ENCODE measurements at regions not wholly inside any gene's neighbourhood (a gene's known extent, or its start where the extent isn't known, plus 50 kb on each side); places are given as distances from the start of the nearest gene placed in this dataset.

DNA sequence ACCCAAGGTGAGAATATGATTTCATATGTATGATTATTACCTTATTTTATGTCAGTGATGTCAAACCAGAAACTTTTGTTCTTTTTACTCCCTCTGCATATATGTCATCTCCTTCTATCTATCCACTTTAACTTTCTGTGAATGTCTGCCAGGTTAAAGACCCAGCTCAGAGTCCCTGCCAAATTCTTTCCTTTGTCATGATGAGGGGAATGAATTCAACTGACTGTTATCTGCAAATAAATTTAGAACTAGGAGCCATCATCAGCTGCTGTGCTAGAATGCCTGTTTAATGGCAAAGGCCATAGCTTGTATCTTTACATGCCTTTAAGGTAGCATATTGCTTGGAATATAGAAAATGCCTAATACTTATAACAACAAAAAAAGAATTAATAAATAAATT, 815.6 kb upstream of the NEGR1 start:
- FAIRE-seq (no peak), DNase-seq (ENCODE audit: low read depth, low spot score) (no peak), ATAC-seq (no peak)
- ChIA-PET RAD21 (ENCODE audit: unreplicated experiment) (no interaction called here), POLR2A (no interaction called here), CTCF (interaction anchor here (0.7 kb wide), 1 partner anchor 686 kb away, joined by 3 read pairs; no protein-coding TSS in a partner anchor), SMC1A (ENCODE audit: uncharacterized antibody, unreplicated experiment) (no interaction called here)
- Histone ChIP-seq H3K4me3 (no peak overlapping the region), H3K9me3 (replicated peaks; ENCODE audit: control insufficient read depth, insufficient read depth, low read length) (no peaks in the 10 kb centered on the region), H3K27me3 (replicated peaks in 1 of 2; ENCODE audit: control insufficient read depth in 2 of 2, insufficient read depth in 2 of 2, low read length in 1 of 2) (no peaks in the 10 kb centered on the region), H3K27ac (ENCODE audit: control insufficient read depth, insufficient read depth) (no peak overlapping the region), H3K4me2 (ENCODE audit: control insufficient read depth, insufficient read depth) (no peak overlapping the region), H2AFZ (ENCODE audit: control insufficient read depth, low read depth, low read length) (no peak overlapping the region), H3K9ac (ENCODE audit: control insufficient read depth, insufficient read depth, low read length) (no peak overlapping the region), H4K20me1 (ENCODE audit: control insufficient read depth, insufficient read depth) (no peaks in the 10 kb centered on the region), H3K36me3 (ENCODE audit: control insufficient read depth in 2 of 2, insufficient read depth in 2 of 2, low read length in 1 of 2) (no peaks in the 10 kb centered on the region), H3K4me1 (ENCODE audit: control insufficient read depth, insufficient read depth, low read length) (no peaks in the 10 kb centered on the region), H3K79me2 (ENCODE audit: control insufficient read depth, insufficient read depth, low read length) (no peaks in the 10 kb centered on the region)
- in situ Hi-C loops (cut with MboI): no loop called here
- intact Hi-C loops (cut with micrococcal nuclease; ENCODE audit: unreplicated experiment): no loop called here
- no TSS peak for BruUV-seq (replicated peaks)
- TF ChIP-seq, protein P1, sequence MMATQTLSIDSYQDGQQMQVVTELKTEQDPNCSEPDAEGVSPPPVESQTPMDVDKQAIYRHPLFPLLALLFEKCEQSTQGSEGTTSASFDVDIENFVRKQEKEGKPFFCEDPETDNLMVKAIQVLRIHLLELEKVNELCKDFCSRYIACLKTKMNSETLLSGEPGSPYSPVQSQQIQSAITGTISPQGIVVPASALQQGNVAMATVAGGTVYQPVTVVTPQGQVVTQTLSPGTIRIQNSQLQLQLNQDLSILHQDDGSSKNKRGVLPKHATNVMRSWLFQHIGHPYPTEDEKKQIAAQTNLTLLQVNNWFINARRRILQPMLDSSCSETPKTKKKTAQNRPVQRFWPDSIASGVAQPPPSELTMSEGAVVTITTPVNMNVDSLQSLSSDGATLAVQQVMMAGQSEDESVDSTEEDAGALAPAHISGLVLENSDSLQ (IDR thresholded peaks at IDR 0.05): no peak
- TF ChIP-seq SP1 (IDR thresholded peaks at IDR 0.05; ENCODE audit: low read depth, low read length) (no peak), CHD2 (IDR thresholded peaks at IDR 0.05; ENCODE audit: borderline replicate concordance, low read depth, low read length) (no peak), BCL11A (IDR thresholded peaks at IDR 0.05; ENCODE audit: low read depth, low read length) (no peak), RCOR1 (conservative IDR thresholded peaks at IDR 0.05; ENCODE audit: low read depth, low read length) (no peak), SMAD1 (IDR thresholded peaks at IDR 0.05; ENCODE audit: low read depth, partially characterized antibody) (no peak), WRNIP1 (IDR thresholded peaks at IDR 0.05; ENCODE audit: borderline replicate concordance, low read depth, low read length) (no peak)
- TF ChIP-seq, protein P2, sequence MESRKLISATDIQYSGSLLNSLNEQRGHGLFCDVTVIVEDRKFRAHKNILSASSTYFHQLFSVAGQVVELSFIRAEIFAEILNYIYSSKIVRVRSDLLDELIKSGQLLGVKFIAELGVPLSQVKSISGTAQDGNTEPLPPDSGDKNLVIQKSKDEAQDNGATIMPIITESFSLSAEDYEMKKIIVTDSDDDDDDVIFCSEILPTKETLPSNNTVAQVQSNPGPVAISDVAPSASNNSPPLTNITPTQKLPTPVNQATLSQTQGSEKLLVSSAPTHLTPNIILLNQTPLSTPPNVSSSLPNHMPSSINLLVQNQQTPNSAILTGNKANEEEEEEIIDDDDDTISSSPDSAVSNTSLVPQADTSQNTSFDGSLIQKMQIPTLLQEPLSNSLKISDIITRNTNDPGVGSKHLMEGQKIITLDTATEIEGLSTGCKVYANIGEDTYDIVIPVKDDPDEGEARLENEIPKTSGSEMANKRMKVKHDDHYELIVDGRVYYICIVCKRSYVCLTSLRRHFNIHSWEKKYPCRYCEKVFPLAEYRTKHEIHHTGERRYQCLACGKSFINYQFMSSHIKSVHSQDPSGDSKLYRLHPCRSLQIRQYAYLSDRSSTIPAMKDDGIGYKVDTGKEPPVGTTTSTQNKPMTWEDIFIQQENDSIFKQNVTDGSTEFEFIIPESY (IDR thresholded peaks at IDR 0.05): no peak
- TF ChIP-seq, protein P3, sequence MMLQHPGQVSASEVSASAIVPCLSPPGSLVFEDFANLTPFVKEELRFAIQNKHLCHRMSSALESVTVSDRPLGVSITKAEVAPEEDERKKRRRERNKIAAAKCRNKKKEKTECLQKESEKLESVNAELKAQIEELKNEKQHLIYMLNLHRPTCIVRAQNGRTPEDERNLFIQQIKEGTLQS (IDR thresholded peaks at IDR 0.05; ENCODE audit: borderline replicate concordance, extremely low read depth, low read depth, low read length): no peak
- TF ChIP-seq, protein P4, sequence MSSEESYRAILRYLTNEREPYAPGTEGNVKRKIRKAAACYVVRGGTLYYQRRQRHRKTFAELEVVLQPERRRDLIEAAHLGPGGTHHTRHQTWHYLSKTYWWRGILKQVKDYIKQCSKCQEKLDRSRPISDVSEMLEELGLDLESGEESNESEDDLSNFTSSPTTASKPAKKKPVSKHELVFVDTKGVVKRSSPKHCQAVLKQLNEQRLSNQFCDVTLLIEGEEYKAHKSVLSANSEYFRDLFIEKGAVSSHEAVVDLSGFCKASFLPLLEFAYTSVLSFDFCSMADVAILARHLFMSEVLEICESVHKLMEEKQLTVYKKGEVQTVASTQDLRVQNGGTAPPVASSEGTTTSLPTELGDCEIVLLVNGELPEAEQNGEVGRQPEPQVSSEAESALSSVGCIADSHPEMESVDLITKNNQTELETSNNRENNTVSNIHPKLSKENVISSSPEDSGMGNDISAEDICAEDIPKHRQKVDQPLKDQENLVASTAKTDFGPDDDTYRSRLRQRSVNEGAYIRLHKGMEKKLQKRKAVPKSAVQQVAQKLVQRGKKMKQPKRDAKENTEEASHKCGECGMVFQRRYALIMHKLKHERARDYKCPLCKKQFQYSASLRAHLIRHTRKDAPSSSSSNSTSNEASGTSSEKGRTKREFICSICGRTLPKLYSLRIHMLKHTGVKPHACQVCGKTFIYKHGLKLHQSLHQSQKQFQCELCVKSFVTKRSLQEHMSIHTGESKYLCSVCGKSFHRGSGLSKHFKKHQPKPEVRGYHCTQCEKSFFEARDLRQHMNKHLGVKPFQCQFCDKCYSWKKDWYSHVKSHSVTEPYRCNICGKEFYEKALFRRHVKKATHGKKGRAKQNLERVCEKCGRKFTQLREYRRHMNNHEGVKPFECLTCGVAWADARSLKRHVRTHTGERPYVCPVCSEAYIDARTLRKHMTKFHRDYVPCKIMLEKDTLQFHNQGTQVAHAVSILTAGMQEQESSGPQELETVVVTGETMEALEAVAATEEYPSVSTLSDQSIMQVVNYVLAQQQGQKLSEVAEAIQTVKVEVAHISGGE (CRISPR knock-in tag; IDR thresholded peaks at IDR 0.05): no peak
- TF ChIP-seq, protein P5, sequence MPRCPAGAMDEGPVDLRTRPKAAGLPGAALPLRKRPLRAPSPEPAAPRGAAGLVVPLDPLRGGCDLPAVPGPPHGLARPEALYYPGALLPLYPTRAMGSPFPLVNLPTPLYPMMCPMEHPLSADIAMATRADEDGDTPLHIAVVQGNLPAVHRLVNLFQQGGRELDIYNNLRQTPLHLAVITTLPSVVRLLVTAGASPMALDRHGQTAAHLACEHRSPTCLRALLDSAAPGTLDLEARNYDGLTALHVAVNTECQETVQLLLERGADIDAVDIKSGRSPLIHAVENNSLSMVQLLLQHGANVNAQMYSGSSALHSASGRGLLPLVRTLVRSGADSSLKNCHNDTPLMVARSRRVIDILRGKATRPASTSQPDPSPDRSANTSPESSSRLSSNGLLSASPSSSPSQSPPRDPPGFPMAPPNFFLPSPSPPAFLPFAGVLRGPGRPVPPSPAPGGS (IDR thresholded peaks at IDR 0.05; ENCODE audit: borderline replicate concordance, insufficient read depth, low read depth, low read length, poor library complexity, severe bottlenecking): no peak
- TF ChIP-seq, protein P6, sequence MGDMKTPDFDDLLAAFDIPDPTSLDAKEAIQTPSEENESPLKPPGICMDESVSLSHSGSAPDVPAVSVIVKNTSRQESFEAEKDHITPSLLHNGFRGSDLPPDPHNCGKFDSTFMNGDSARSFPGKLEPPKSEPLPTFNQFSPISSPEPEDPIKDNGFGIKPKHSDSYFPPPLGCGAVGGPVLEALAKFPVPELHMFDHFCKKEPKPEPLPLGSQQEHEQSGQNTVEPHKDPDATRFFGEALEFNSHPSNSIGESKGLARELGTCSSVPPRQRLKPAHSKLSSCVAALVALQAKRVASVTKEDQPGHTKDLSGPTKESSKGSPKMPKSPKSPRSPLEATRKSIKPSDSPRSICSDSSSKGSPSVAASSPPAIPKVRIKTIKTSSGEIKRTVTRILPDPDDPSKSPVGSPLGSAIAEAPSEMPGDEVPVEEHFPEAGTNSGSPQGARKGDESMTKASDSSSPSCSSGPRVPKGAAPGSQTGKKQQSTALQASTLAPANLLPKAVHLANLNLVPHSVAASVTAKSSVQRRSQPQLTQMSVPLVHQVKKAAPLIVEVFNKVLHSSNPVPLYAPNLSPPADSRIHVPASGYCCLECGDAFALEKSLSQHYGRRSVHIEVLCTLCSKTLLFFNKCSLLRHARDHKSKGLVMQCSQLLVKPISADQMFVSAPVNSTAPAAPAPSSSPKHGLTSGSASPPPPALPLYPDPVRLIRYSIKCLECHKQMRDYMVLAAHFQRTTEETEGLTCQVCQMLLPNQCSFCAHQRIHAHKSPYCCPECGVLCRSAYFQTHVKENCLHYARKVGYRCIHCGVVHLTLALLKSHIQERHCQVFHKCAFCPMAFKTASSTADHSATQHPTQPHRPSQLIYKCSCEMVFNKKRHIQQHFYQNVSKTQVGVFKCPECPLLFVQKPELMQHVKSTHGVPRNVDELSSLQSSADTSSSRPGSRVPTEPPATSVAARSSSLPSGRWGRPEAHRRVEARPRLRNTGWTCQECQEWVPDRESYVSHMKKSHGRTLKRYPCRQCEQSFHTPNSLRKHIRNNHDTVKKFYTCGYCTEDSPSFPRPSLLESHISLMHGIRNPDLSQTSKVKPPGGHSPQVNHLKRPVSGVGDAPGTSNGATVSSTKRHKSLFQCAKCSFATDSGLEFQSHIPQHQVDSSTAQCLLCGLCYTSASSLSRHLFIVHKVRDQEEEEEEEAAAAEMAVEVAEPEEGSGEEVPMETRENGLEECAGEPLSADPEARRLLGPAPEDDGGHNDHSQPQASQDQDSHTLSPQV (IDR thresholded peaks at IDR 0.05): no peak
